ENCODE measurements at regions not wholly inside any gene's neighbourhood (a gene's known extent, or its start where the extent isn't known, plus 50 kb on each side); places are given as distances from the start of the nearest gene placed in this dataset.
"Not testable (repeated sequence)": the region's sequence is repeated elsewhere in the genome, so short reads cannot be mapped to it uniquely, and the experiment has no call there.

DNA sequence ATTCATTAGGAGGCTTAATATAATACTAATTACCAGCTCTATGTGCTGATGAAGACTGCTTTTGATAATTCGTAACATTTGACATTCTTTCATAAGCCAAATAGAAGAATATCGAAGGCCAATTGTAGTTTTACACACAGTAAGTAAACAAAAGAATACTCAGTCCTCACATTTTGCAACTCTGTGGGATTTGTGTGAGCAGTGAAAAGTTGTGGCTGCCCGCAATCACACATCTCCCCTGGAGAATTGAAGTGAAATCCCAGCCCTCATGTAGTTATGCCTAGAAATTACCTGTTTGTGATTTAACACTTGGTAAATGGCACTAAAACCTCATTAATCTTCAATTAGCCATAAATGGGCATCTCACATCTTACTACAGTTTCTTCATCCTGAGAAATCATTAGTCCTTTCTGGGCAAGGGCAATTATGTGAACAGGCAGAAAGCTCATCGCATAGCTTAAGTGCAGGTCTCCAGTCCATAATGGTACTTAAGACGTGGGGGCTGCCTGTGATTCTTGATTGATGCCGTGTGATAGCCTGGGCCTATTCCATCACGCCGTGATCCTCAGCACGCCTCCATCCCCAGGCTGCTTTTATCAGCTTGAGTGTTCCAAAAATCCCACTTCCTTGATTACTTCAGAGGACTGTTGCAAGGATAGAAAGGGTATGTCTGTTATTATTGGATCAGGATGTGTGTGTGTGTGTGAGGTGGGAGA, 97.9 kb upstream of the METTL14 start:
- no peak for DNase-seq (ENCODE audit: low spot score)

DNA sequence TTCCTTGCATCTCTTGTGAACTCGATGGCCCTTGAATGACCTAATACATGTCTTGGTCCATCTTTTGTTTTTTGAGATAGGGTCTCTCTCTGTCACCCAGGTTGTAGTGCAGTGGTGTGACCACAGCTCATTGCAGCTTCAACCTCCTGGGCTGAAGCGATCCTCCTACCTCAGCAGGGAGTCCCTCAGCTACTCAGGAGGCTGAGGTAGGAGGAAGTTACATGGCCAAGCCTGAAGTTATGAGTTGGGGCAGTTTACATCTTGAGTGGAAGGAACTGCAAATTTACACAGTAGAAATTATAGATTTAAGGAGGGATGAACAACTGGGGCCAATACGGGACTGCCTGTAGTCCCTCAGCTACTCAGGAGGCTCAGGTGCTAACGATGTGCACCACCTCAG, 97.2 kb upstream of the METTL14 start:
- DNase-seq (ENCODE audit: low spot score) = no peak

DNA sequence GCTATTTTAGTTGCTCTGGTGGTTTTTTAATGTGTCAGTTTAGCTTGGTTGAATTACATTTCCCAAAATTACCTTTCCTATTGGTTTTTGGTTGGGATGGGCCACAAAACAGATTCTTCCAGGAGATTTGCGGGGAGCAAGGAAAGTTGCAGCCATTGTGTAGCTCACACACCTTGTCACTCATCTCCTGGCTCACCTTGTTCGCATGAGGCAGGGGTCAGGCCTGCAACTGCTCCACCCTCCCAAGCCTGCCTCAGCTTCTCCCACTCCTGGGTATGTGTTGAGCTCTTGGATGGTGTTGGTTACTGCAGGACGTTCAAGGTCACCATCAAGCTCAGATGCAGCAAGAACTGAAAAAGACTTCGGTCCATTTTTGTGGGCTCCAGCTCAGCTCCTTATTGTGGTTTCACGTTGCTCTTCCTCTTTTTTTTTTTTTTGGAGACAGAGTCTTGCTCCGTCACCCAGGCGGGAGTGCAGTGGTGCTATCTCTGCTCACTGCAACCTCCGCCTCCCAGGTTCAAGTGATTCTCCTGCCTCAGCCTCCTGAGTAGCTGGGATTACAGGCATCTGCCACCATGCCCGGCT, 95.6 kb upstream of the METTL14 start:
- DNase-seq (ENCODE audit: low spot score) = no peak

DNA sequence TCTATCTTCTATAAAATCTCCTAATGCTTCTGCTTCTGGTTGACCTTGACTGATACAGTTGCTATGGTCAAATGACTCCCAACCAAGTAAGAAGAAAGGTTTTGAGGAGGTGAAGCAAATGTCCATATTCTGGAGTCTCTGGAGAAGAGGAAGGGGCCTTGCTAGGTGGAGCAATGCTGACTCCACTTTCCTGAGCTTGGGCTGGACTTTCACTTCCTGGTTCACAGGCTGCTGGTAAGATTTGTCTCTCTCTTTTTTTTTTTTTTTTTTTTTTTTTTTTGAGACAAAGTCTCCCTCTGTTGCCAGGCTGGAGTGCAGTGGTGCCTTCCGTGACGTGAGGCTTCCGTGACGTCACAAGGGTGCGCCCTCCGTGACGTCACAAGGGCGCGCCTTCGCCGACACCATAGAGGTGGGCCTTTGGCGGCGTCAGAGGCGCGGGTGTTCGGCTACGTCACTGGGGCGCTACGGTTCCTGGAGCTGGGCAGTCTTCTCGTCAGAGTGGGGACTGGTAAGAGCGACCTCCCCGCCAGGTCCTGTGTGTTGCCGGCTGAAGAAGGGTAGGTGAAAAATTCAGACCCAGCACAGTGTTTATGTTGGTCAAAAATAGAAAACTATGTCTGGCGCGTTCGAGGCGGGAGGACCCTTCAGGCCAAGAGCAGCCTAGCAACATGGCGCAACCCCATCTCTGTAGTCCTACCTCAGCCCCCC, 93.7 kb upstream of the METTL14 start:
- DNase-seq (ENCODE audit: low spot score) = peak; percentile 31

DNA sequence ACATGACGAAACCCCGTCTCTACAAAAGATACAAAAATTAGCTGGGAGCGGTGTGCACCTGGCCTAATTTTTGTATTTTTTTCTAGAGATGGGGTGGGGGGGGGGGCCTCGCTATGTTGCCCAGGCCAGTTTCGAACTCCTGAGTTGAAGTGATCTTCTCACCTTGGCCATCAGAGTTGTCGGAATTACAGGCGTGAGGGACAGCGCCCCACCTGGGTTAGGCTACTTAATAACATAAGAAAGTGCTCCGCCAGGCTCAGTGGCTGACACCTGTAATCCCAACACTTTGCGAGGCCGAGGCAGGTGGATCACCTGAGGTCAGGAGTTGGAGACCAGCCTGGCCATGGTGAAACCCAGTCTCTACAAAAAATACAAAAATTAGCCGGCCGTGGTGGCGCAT, 92.9 kb upstream of the METTL14 start:
- not testable (repeated sequence) for DNase-seq (ENCODE audit: low spot score)

DNA sequence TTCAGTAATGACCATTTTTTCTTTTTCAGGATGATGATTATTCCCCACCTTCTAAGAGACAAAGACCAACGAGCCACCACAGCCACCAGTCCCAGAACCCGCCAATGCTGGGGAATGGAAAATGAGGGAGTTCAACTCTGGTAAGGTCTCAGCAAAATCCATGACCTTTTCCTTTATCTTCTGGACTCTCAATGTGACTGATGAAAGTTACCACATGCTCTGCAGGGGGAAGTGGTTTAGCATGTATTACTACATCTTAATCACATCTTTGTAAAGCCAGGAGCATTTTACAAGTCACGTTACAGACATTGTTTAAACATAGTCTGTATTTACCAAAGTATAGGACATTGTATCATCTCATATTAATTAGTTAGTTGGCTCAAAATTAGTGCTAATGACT, 89.3 kb upstream of the METTL14 start:
- DNase-seq (ENCODE audit: low spot score) = not testable (repeated sequence)

DNA sequence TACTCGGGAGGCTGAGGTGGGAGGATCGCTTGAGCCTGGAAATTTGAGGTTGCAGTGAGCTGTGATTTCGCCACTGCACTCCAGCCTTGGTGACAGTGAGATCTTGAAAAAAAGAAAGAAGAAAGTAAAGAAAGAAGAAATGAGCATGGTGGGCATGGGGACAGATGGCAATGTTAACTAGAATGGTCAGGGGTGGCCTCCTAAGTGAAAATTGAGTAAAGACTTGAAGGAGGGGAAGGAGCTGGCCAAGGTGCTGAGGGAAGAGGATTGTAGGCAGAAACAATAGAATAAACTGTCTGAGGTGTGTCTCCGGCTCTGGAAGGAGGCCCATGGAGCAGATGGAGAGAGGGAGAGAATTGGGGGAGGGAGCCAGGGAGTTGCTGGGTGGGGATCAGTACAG, 60.1 kb upstream of the METTL14 start:
- DNase-seq (ENCODE audit: low spot score) = not testable (repeated sequence)

DNA sequence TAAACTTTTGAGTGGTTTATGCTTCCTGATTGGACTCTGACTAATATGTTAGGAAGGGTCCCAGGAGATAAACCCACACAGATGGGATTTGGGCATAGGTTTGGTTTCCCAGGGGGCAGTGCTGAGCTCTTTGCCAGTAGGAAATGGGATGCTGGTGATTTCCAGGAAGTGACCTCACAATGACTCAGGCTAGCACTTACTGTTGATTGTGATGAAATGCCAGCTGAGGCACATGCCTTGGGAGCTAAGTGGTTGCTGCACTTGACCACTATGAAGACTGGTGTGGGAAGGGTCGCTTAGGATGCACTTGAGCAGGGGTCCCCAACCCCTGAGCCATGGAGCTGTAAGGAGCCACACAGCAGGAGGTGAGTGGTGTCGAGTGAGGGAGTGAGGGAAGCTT, 55.5 kb upstream of the METTL14 start:
- not testable (repeated sequence) for DNase-seq (ENCODE audit: low spot score)

DNA sequence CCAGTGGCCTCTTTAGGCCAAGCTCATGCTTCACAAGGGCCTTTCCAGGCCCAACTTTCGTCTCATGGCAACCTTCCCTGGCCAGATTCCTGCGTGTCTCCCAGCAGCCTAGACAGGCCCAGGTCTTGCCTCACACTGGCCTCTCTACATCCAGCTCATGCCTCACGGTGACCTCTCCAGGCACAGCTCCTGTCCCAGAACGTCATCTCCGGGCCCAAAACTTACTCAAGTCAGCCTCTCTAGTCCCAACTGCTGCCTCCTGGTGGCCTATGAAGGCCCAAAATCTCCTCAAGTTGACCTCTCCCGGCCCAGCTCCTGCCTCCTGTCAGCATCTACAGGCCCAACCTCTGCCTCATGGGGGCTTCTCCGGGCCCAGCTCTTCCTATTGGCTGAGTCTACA, 54.3 kb upstream of the METTL14 start:
- DNase-seq (ENCODE audit: low spot score) = not testable (repeated sequence)

DNA sequence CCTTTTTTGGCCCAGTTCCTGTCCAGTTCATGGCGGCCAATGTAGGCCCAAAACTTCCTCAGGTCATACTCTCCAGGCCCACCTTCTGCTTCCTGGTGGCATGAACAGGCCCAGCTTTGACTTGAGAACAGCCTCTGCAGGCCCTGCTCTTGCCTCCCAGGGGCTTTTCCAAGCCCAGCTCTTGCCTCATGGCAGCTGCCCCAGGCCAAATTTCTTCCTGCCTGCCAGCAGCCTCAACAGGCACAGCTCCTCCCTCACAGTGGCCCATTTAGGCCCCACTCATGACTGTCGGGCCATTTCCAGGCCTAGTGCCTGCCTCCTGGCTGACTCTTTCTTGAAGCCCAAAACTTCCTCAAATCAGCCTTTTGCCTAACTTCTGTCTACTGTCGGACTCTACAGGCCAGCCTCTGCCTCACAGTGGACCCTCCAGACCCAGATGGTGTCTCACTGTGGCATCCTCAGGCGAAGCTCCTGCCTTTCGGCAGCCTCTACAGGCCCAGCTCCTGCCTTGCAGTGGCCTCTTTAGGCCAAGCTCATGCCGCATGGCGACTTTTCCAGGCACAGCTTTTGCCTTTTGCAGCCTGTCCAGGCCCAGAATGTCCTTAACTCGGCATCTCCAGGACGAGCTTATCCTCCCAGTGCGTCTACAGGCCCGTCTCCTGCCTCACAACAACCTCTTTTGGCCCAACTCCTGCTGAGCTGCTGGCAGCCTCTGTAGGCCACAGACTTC, 53.7 kb upstream of the METTL14 start:
- DNase-seq (ENCODE audit: low spot score) = not testable (repeated sequence)

DNA sequence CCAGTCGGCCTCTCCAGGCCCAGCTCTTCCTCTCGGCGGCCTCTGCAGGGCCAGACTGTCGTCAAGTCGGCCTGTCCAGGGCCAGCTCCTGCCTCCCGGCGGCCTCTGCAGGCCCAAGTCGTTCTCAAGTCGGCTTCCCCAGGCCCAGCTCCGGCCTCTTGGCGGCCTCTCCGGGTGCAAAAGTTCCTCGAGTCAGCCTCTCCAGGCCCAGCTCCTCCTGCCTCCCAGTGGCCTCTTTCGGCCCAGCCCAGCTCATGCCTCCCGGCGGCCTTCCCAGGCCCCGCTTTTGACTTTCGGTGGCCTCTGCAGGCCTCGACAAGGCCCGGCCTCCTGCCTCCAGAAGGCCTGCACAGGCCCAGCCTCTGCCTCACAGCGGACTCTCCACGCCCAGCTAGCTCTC, 51.7 kb upstream of the METTL14 start:
- not testable (repeated sequence) for DNase-seq (ENCODE audit: low spot score)

DNA sequence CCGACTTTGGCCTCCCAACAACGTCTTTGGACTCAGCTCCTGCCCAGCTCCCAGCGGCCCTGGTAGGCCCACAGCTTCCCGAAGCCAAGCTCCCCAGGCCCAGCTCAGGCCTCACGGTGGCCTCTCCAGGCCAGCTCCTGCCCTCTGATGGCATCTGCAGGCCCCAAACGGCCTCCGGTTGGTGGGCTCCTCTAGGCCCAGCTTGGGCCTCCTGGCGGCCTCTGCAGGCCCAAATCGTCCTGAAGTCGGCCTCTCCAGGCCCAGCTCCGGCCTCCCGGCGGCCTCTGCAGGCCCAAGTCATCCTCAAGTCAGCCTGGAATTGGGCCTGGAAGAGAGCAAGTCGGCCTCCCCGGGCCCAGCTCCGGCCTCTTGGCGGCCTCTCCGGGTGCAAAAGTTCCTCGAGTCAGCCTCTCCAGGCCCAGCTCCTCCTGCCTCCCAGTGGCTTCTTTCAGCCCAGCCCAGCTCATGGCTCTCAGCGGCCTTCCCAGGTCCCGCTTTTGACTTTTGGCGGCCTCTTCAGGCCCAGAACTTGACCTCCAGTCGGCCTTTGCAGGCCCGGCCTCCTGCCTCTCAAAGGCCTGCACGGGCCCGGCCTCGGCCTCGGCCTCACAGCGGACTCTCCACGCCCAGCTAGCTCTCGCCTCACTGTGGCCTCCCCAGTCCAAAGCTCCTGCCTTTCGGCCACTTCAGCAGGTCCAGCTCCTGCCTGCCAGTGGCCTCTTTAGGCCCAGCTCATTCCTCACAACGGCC, 50.9 kb upstream of the METTL14 start:
- DNase-seq (ENCODE audit: low spot score) = not testable (repeated sequence)
